ENCODE measurements at regions not wholly inside any gene's neighbourhood (a gene's known extent, or its start where the extent isn't known, plus 50 kb on each side); places are given as distances from the start of the nearest gene placed in this dataset.

DNA sequence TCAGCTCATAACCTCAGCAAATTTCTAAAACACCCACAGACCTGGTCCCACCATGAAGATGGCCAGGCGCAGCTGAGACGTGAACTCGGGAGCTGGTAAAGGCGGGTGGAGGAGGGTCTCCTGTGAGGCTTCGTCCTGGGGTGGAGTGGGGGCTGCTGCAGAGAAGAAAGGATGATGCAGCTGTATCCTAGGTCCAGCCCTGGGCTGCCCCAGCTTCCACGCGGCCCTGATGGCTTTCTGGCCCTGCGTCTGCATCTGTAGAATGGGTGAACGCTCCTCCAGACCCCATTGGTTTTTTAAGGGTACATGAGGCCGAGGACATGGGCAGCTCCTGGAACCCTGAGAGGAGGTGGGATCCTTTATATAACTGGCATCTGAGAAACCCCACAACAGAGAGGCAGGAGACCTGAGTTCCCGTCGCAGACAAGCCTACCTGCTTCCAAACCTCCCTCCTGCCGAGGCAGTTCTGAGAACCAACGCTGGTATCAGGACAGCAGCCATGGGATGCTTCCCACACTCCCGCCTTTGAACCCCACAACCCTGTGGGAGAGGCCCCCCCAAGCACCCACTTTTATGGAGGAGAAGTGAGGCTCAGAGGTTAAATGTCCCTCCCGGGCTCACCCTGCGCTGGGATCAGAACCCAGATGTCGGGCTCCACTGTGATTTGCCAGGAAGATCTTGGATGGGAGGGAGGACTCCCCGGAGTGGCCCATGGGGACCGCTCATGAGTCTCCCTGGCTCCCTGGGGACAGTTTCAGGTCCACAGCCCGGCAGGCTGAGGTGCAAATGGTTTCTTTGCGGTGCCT lies 55.2 kb upstream of the FGF3 start:
- Histone ChIP-seq H3K27me3 (no peaks in the 10 kb centered on the region), H4K20me1 (ENCODE audit: insufficient read depth, poor library complexity, severe bottlenecking) (no peaks in the 10 kb centered on the region), H3K4me1 (ENCODE audit: insufficient read depth) (no peaks in the 10 kb centered on the region), H3K27ac (no peak overlapping the region), H3K36me3 (replicated peaks; ENCODE audit: insufficient read depth, low read depth) (no peaks in the 10 kb centered on the region), H3K9me2 (replicated peaks; ENCODE audit: insufficient read depth) (no peaks in the 10 kb centered on the region), H2AFZ (no peak overlapping the region), H3K4me2 (no peak overlapping the region), H3K4me3 (no peak overlapping the region), H3K9me3 (ENCODE audit: low read depth) (no peaks in the 10 kb centered on the region), H3K79me2 (no peaks in the 10 kb centered on the region)
- DNase-seq (ENCODE audit: low spot score), result no peak
- whole genome bisulfite sequencing (ENCODE audit: low lambda C conversion rate, missing lambda C conversion rate), result 89% methylated on average over 22 of the region's 22 CpGs
- TF ChIP-seq, protein P1, sequence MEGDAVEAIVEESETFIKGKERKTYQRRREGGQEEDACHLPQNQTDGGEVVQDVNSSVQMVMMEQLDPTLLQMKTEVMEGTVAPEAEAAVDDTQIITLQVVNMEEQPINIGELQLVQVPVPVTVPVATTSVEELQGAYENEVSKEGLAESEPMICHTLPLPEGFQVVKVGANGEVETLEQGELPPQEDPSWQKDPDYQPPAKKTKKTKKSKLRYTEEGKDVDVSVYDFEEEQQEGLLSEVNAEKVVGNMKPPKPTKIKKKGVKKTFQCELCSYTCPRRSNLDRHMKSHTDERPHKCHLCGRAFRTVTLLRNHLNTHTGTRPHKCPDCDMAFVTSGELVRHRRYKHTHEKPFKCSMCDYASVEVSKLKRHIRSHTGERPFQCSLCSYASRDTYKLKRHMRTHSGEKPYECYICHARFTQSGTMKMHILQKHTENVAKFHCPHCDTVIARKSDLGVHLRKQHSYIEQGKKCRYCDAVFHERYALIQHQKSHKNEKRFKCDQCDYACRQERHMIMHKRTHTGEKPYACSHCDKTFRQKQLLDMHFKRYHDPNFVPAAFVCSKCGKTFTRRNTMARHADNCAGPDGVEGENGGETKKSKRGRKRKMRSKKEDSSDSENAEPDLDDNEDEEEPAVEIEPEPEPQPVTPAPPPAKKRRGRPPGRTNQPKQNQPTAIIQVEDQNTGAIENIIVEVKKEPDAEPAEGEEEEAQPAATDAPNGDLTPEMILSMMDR (IDR thresholded peaks at IDR 0.05; ENCODE audit: poor library complexity), result no peak
- no peak for TF ChIP-seq EZH2 (IDR thresholded peaks at IDR 0.05; ENCODE audit: borderline replicate concordance)
- TF ChIP-seq EZH2phosphoT487 (IDR thresholded peaks at IDR 0.05; ENCODE audit: low read depth, severe bottlenecking, unreplicated experiment), result no peak

DNA sequence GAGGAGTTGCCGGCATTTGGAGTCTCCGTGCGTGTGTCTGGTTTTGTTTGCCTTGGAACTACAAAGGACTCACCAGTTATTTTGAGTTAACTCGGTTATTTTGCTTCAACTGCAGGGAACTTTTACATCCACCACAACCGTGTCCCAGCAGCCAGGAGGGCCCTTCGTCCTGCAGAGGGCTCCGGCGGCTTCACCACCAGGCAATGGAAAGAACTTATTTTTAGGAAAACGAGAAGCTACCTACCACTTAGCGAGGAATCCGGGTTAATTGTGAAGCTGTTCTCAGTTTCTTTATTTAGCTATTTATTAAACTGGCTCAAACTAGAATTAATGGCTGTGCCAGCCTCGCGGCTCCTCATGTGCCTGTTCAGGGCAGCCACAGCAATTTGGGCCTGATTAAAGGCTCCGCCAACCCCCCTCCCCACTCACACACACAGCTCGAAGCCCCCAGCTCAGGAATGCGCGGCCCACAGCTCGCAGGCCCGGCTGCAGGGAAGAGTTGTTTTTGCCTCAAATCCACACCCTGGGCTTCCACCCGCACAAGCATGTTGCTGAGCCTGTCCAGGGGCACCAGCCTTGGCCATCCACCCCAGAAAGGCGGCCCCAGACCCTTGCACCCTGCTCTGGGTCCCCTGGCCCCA lies 55.9 kb upstream of the FGF3 start:
- no peaks in the 10 kb centered on the region for H3K36me3 ChIP-seq (replicated peaks; ENCODE audit: insufficient read depth, low read depth)
- DNase-seq (ENCODE audit: low spot score), result no peak

DNA sequence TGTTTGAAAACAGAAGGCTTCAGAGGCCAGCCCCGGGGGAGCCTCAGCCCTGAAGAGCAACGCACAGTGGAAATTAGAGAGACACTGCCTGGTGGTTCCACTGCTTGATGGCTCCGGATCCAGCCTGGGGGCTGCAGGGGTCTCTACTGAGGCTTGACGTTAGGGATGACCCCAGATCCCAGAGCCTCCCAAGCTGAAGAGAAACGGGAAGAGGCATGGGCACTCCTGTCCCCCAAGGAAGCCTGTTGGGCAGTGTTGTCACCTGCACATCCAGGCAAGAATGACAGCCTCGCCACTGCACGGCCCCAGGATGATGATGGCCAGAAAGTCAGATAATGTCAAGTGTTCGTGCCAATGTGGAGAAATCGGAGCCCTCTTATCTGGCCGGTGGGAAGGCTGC lies 56.8 kb upstream of the FGF3 start:
- Histone ChIP-seq H3K27me3 (no peaks in the 10 kb centered on the region), H2AFZ (no peak overlapping the region), H3K36me3 (replicated peaks; ENCODE audit: insufficient read depth, low read depth) (no peaks in the 10 kb centered on the region), H3K4me2 (no peak overlapping the region), H3K4me1 (ENCODE audit: insufficient read depth) (no peaks in the 10 kb centered on the region), H3K79me2 (no peaks in the 10 kb centered on the region), H3K9me3 (ENCODE audit: low read depth) (no peaks in the 10 kb centered on the region), H3K27ac (no peak overlapping the region), H3K4me3 (no peak overlapping the region), H3K9me2 (replicated peaks; ENCODE audit: insufficient read depth) (no peaks in the 10 kb centered on the region), H4K20me1 (ENCODE audit: insufficient read depth, poor library complexity, severe bottlenecking) (no peaks in the 10 kb centered on the region)
- 90% methylated on average over 10 of the region's 10 CpGs for WGBS (ENCODE audit: low lambda C conversion rate, missing lambda C conversion rate)
- no peak for DNase-seq (ENCODE audit: low spot score)
- TF ChIP-seq EZH2phosphoT487 (IDR thresholded peaks at IDR 0.05; ENCODE audit: low read depth, severe bottlenecking, unreplicated experiment) (no peak), EZH2 (IDR thresholded peaks at IDR 0.05; ENCODE audit: borderline replicate concordance) (no peak)
- TF ChIP-seq, protein P1 (IDR thresholded peaks at IDR 0.05; ENCODE audit: poor library complexity), result no peak

More for the DNA sequence above, 55.9 kb upstream of the FGF3 start:
- no peak overlapping the region for H2AFZ ChIP-seq
- H3K9me3 ChIP-seq (ENCODE audit: low read depth), result no peaks in the 10 kb centered on the region
- H3K27me3 ChIP-seq, result no peaks in the 10 kb centered on the region
- TF ChIP-seq EZH2 (IDR thresholded peaks at IDR 0.05; ENCODE audit: borderline replicate concordance) (no peak), EZH2phosphoT487 (IDR thresholded peaks at IDR 0.05; ENCODE audit: low read depth, severe bottlenecking, unreplicated experiment) (no peak)
- TF ChIP-seq, protein P1 (IDR thresholded peaks at IDR 0.05; ENCODE audit: poor library complexity), result no peak
- 68% methylated on average over 21 of the region's 21 CpGs for WGBS (ENCODE audit: low lambda C conversion rate, missing lambda C conversion rate)
- no peaks in the 10 kb centered on the region for H3K4me1 ChIP-seq (ENCODE audit: insufficient read depth)
- no peaks in the 10 kb centered on the region for H3K79me2 ChIP-seq
- H3K4me3 ChIP-seq, result no peak overlapping the region
- no peaks in the 10 kb centered on the region for H3K9me2 ChIP-seq (replicated peaks; ENCODE audit: insufficient read depth)
- no peaks in the 10 kb centered on the region for H4K20me1 ChIP-seq (ENCODE audit: insufficient read depth, poor library complexity, severe bottlenecking)
- H3K4me2 ChIP-seq, result no peak overlapping the region
- no peak overlapping the region for H3K27ac ChIP-seq

All from hepatocyte (in vitro differentiated cells).